GM12801 (cell line): ENCODE measurements at regions not wholly inside any gene's neighbourhood (a gene's known extent, or its start where the extent isn't known, plus 50 kb on each side); places are given as distances from the start of the nearest gene placed in this dataset.

ENCODE experiments used
- CTCF ChIP-seq: IDR thresholded peaks from one replicate; pipeline ENCODE4 v1.5.1; 2011; ENCODE audit warnings: control low read depth; ENCODE audit not compliant: insufficient read length; ENCODE audit errors: extremely low read depth

GRCh38 chr6:66751630-66752029 lies 1044.6 kb upstream of the EYS start:
- TF ChIP-seq CTCF, result no peak

DNA sequence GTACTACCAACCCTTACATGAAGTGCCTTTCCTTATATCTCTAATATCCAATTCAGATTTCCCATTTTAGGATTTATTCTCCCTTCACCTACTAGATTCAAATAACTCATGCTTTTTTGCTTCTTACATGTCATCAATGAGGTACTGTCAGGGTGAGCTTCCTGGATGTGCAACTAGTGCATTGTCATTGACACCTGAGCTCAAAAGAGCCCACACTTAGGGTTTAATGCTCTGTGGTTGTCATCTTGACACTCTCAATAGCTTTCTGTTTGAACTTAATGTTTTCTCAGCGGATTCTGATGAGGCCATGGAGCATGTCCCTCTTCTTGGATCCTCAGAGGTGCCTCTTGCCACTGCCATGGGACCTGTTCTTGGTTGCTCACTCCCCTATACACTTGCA lies 1033.3 kb upstream of the EYS start:
- TF ChIP-seq CTCF, result no peak

GRCh38 chr6:66735106-66735890 lies 1028.3 kb upstream of the EYS start:
- TF ChIP-seq CTCF, result no peak

GRCh38 chr6:66731310-66731709 lies 1024.3 kb upstream of the EYS start:
- TF ChIP-seq CTCF, result no peak

- no peak for TF ChIP-seq CTCF
Observed at GRCh38 chr6:66725670-66726069, 1018.6 kb upstream of the EYS start.

- no peak for TF ChIP-seq CTCF
Observed at GRCh38 chr6:66717801-66718200, 1010.8 kb upstream of the EYS start.

GRCh38 chr6:66699385-66699784 lies 992.4 kb upstream of the EYS start:
- TF ChIP-seq CTCF, result no peak
